CD8-positive, alpha-beta memory T cell (primary cell): ENCODE measurements at regions not wholly inside any gene's neighbourhood (a gene's known extent, or its start where the extent isn't known, plus 50 kb on each side); places are given as distances from the start of the nearest gene placed in this dataset.
"Not testable (repeated sequence)": the region's sequence is repeated elsewhere in the genome, so short reads cannot be mapped to it uniquely, and the experiment has no call there.

Experiments
- CTCF ChIA-PET: fragments of 350-600 bp; sonication (Branson Sonifier 250); formaldehyde crosslinking; loops from one replicate; lab custom pipeline; 2021; ENCODE audit warnings: antibody characterized with exemption; lab: Charles Lee
- POLR2A ChIA-PET: fragments of 350-600 bp; sonication (Branson Sonifier 250); formaldehyde crosslinking; loops from one replicate; lab custom pipeline; 2021; ENCODE audit warnings: antibody characterized with exemption; lab: Charles Lee
- DNase-seq, 5 donors: peaks; one replicate each; pipeline versions ENCODE4 v3.0.0 to v3.0.0-alpha.2; 2020 to 2022; ENCODE audit warnings: mixed read lengths in 1 of 5
- H3K27ac ChIP-seq: one replicate; pipeline ENCODE4 v1.7.0; 2013; ENCODE audit warnings: low read depth, mild to moderate bottlenecking, low read length, moderate library complexity
- H3K27me3 ChIP-seq: 2 replicates; pipeline ENCODE4 v1.7.0; 2013; ENCODE audit warnings: low read length, mild to moderate bottlenecking; ENCODE audit not compliant: insufficient read depth, poor library complexity, severe bottlenecking
- H3K36me3 ChIP-seq: 2 replicates; pipeline ENCODE4 v1.7.0; 2013; ENCODE audit warnings: mild to moderate bottlenecking, low read length, moderate library complexity; ENCODE audit not compliant: insufficient read depth
- H3K4me1 ChIP-seq: 2 replicates; pipeline ENCODE4 v1.7.0; 2013; ENCODE audit warnings: mild to moderate bottlenecking, low read length, moderate library complexity; ENCODE audit not compliant: insufficient read depth
- H3K4me3 ChIP-seq: 2 replicates; pipeline ENCODE4 v1.7.0; 2013; ENCODE audit warnings: mild to moderate bottlenecking, low read length
- H3K9me3 ChIP-seq: 2 replicates; pipeline ENCODE4 v1.7.0; 2013; ENCODE audit warnings: mild to moderate bottlenecking, low read length
- H3K27ac Mint-ChIP-seq, 8 donors: one replicate each; pipeline ENCODE4 v1.8.0; 2020 to 2021; ENCODE audit warnings: mixed read lengths in 8 of 8, mild to moderate bottlenecking in 6 of 8, inconsistent platforms in 3 of 8, moderate library complexity in 3 of 8
- H3K27me3 Mint-ChIP-seq, 2 donors: one replicate each; pipeline ENCODE4 v1.8.0; 2020 to 2021; ENCODE audit warnings: mixed read lengths in 2 of 2, mild to moderate bottlenecking in 1 of 2, moderate library complexity in 1 of 2
- H3K36me3 Mint-ChIP-seq, 3 donors: one replicate each; pipeline ENCODE4 v1.8.0; 2020 to 2021; ENCODE audit warnings: mixed read lengths in 3 of 3, inconsistent platforms in 1 of 3, mild to moderate bottlenecking in 1 of 3
- H3K4me1 Mint-ChIP-seq, 3 donors: one replicate each; pipeline ENCODE4 v1.8.0; 2020 to 2021; ENCODE audit warnings: mixed read lengths in 3 of 3, inconsistent platforms in 1 of 3, mild to moderate bottlenecking in 1 of 3
- H3K4me3 Mint-ChIP-seq, 7 donors: one replicate each; pipeline ENCODE4 v1.8.0; 2020 to 2021; ENCODE audit warnings: mixed read lengths in 7 of 7, mild to moderate bottlenecking in 6 of 7, moderate library complexity in 4 of 7, inconsistent platforms in 2 of 7
- H3K9me3 Mint-ChIP-seq, 5 donors: one replicate each; pipeline ENCODE4 v1.8.0; 2020 to 2022; ENCODE audit warnings: mixed read lengths in 5 of 5, mild to moderate bottlenecking in 3 of 5, moderate library complexity in 2 of 5, inconsistent platforms in 1 of 5

- H3K27ac Mint-ChIP-seq: no peak overlapping the region
- H3K36me3 ChIP-seq: no peaks in the 10 kb centered on the region
- H3K27me3 Mint-ChIP-seq: no peaks in the 10 kb centered on the region
- H3K4me3 ChIP-seq: no peak overlapping the region
- ChIA-PET POLR2A (no interaction called here), CTCF (no interaction called here)
- no peaks in the 10 kb centered on the region for H3K27me3 ChIP-seq
- no peak for DNase-seq
- no peaks in the 10 kb centered on the region for H3K4me1 ChIP-seq
- H3K36me3 Mint-ChIP-seq: no peaks in the 10 kb centered on the region
- no peaks in the 10 kb centered on the region for H3K9me3 ChIP-seq
- no peaks in the 10 kb centered on the region for H3K9me3 Mint-ChIP-seq
- no peak overlapping the region for H3K27ac ChIP-seq
- peaks cover 10 to 18% (median 16%) of the 10 kb centered on the region in 3 donors for H3K4me1 Mint-ChIP-seq
- no peak overlapping the region for H3K4me3 Mint-ChIP-seq
These were observed 209.4 kb upstream of the RFX3 start for GRCh38 chr9:3735251-3735650.

- H3K27ac Mint-ChIP-seq, H3K27ac ChIP-seq, DNase-seq, H3K36me3 ChIP-seq, POLR2A ChIA-PET, H3K36me3 Mint-ChIP-seq, H3K27me3 Mint-ChIP-seq, H3K4me3 ChIP-seq, H3K4me3 Mint-ChIP-seq, H3K27me3 ChIP-seq, H3K4me1 ChIP-seq, H3K9me3 Mint-ChIP-seq, H3K9me3 ChIP-seq: not testable (repeated sequence)
- CTCF ChIA-PET: interaction anchor here (1.4 to 1.7 kb wide), 2 partner anchors 13 to 266 kb away, joined by 3 to 4 read pairs; no protein-coding TSS in a partner anchor
- H3K4me1 Mint-ChIP-seq: peaks cover 11 to 21% (median 17%) of the 10 kb centered on the region in 3 donors
These were observed 207.9 kb upstream of the RFX3 start for GRCh38 chr9:3733527-3734262.

DNA sequence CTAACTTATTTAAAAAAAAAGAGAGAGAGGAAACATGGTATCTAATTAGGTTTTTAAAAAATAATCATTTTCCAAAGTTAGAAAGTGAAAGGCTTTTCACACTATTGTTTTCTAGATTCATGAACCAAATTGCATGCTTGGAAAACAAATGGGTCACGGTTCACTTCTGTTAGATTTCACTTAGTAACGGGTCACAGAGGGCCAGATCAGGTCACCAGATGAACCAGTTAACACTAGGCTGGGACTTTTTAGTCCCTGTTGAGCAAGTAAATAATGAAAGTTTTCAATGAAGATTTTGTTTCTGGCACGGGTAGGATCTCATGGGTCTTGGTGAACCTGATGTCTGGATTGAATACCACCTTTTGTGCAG, 207.2 kb upstream of the RFX3 start:
- H3K36me3 ChIP-seq: no peaks in the 10 kb centered on the region
- no peaks in the 10 kb centered on the region for H3K27me3 ChIP-seq
- no peak overlapping the region for H3K4me3 Mint-ChIP-seq
- H3K36me3 Mint-ChIP-seq: no peaks in the 10 kb centered on the region
- no peak for DNase-seq
- peaks cover 11 to 21% (median 17%) of the 10 kb centered on the region in 3 donors for H3K4me1 Mint-ChIP-seq
- ChIA-PET CTCF (interaction anchor here (1.4 to 1.7 kb wide), 2 partner anchors 12 to 266 kb away, joined by 3 to 4 read pairs; no protein-coding TSS in a partner anchor), POLR2A (no interaction called here)
- H3K27me3 Mint-ChIP-seq: no peaks in the 10 kb centered on the region
- H3K27ac Mint-ChIP-seq: no peak overlapping the region
- no peak overlapping the region for H3K27ac ChIP-seq
- no peak overlapping the region for H3K4me3 ChIP-seq
- H3K9me3 Mint-ChIP-seq: no peaks in the 10 kb centered on the region
- no peaks in the 10 kb centered on the region for H3K4me1 ChIP-seq
- no peaks in the 10 kb centered on the region for H3K9me3 ChIP-seq

- ChIA-PET CTCF (interaction anchor here (0.8 to 1.7 kb wide), 3 partner anchors 12 to 606 kb away, joined by 3 to 4 read pairs (median 3); no protein-coding TSS in a partner anchor), POLR2A (interaction anchor here (0.6 kb wide), 1 partner anchor 20 kb away, joined by 3 read pairs; no protein-coding TSS in a partner anchor)
- Mint-ChIP-seq H3K4me3 (peak overlapping the region in 6 of 7 donors; percentile 44 to 80 (median 57)), H3K4me1 (peaks cover 11 to 21% (median 17%) of the 10 kb centered on the region in 3 donors), H3K27me3 (no peaks in the 10 kb centered on the region), H3K27ac (peak overlapping the region in 3 of 8 donors; percentile 8 to 47 (median 29)), H3K36me3 (no peaks in the 10 kb centered on the region), H3K9me3 (no peaks in the 10 kb centered on the region)
- H3K4me1 ChIP-seq: no peaks in the 10 kb centered on the region
- DNase-seq: peak in 3 of 5 donors; percentile 39 to 43 (median 42)
- no peak overlapping the region for H3K4me3 ChIP-seq
- no peak overlapping the region for H3K27ac ChIP-seq
- H3K36me3 ChIP-seq: no peaks in the 10 kb centered on the region
- no peaks in the 10 kb centered on the region for H3K9me3 ChIP-seq
- no peaks in the 10 kb centered on the region for H3K27me3 ChIP-seq
These were observed 206.6 kb upstream of the RFX3 start for GRCh38 chr9:3732077-3733038.

DNA sequence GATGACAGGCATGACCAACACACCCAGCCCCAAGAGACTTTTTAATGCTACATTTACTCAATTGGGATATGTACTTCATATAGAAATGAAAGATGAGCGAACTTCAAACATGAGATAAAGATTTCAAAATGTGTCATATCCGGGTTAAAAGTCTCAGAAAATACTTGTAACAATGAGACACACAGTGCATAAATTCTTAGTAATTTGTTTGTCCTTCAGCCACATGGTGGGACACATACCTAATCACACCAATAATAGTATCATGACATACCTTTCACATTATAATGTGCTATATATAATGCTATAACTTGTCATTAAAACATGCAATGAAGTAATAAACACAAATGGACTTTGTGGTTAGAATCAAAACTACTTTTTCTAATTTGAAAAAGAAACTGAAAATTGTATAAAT, 204.7 kb upstream of the RFX3 start:
- no peak for DNase-seq
- ChIA-PET CTCF (no interaction called here), POLR2A (no interaction called here)
- H3K4me3 Mint-ChIP-seq: no peak overlapping the region
- no peaks in the 10 kb centered on the region for H3K27me3 ChIP-seq
- no peaks in the 10 kb centered on the region for H3K36me3 ChIP-seq
- peaks cover 11 to 21% (median 17%) of the 10 kb centered on the region in 3 donors for H3K4me1 Mint-ChIP-seq
- H3K9me3 Mint-ChIP-seq: no peaks in the 10 kb centered on the region
- H3K4me3 ChIP-seq: no peak overlapping the region
- no peak overlapping the region for H3K27ac ChIP-seq
- no peaks in the 10 kb centered on the region for H3K9me3 ChIP-seq
- H3K4me1 ChIP-seq: no peaks in the 10 kb centered on the region
- peak overlapping the region in 2 of 8 donors; percentile 2 to 29 for H3K27ac Mint-ChIP-seq
- H3K36me3 Mint-ChIP-seq: no peaks in the 10 kb centered on the region
- no peaks in the 10 kb centered on the region for H3K27me3 Mint-ChIP-seq

DNA sequence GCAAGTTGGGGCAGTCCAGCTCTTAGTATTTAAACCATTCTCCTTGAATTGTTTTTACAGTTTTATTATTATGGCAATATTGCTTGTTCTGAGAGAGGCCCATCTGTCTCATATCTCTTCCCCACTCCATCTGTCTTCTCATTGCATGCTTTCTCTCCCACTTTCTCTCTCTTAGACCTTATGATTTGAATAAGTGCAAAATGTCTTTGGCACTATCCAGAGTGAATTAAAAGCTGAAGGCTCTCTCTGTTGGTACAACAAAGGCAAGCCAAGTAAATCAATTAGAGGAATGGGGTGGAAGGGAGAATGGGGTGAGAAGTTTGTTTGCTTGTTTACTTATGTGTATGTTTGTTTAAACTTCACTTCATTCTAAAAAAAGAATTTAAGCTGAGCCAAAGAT, 195.3 kb upstream of the RFX3 start:
- Histone ChIP-seq H3K27ac (no peak overlapping the region), H3K9me3 (no peaks in the 10 kb centered on the region), H3K4me1 (no peaks in the 10 kb centered on the region), H3K36me3 (no peaks in the 10 kb centered on the region), H3K27me3 (no peaks in the 10 kb centered on the region), H3K4me3 (no peak overlapping the region)
- POLR2A ChIA-PET: no interaction called here
- H3K4me3 Mint-ChIP-seq: no peak overlapping the region
- peaks cover 0 to 8% (median 3%) of the 10 kb centered on the region in 5 donors for H3K9me3 Mint-ChIP-seq
- CTCF ChIA-PET: interaction anchor here (1.0 kb wide), 1 partner anchor 12 kb away, joined by 3 read pairs; no protein-coding TSS in a partner anchor
- DNase-seq: no peak
- peaks cover 0 to 1% (median 0%) of the 10 kb centered on the region in 3 donors for H3K36me3 Mint-ChIP-seq
- no peaks in the 10 kb centered on the region for H3K4me1 Mint-ChIP-seq
- peaks cover 4 to 10% of the 10 kb centered on the region in 2 donors for H3K27me3 Mint-ChIP-seq
- no peak overlapping the region for H3K27ac Mint-ChIP-seq

DNA sequence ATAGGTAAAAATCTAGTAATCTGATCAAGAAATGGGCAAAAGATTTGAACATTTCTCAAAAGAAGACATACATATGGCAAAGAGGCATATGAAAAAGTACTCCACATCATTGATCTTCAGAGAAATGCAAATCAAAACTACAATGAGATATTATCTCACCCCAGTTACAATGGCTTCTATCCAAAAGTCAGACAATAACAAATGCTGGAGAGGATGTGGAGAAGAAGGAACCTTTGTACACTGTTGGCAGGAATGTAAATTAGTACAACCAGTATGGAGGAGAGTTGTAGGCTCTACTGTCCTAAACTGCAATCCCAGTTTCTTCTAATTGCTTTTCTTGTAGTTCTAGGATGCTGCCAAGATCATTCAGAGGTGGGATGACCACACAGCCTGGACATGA, 193.5 kb upstream of the RFX3 start:
- Histone ChIP-seq H3K9me3 (no peaks in the 10 kb centered on the region), H3K27me3 (no peaks in the 10 kb centered on the region), H3K36me3 (no peaks in the 10 kb centered on the region), H3K4me3 (no peak overlapping the region), H3K27ac (no peak overlapping the region), H3K4me1 (no peaks in the 10 kb centered on the region)
- H3K36me3 Mint-ChIP-seq: peaks cover 0 to 1% (median 0%) of the 10 kb centered on the region in 3 donors
- peaks cover 8% of the 10 kb centered on the region in 2 donors for H3K27me3 Mint-ChIP-seq
- H3K9me3 Mint-ChIP-seq: peaks cover 0 to 8% (median 3%) of the 10 kb centered on the region in 5 donors
- H3K4me1 Mint-ChIP-seq: no peaks in the 10 kb centered on the region
- CTCF ChIA-PET: no interaction called here
- DNase-seq: no peak
- no peak overlapping the region for H3K4me3 Mint-ChIP-seq
- peak overlapping the region in 1 of 8 donors; percentile 50 for H3K27ac Mint-ChIP-seq
- POLR2A ChIA-PET: no interaction called here
